Gastrocnemius medialis (tissue), 4 donors: ENCODE measurements at regions not wholly inside any gene's neighbourhood (a gene's known extent, or its start where the extent isn't known, plus 50 kb on each side); places are given as distances from the start of the nearest gene placed in this dataset.

Experiments used
- ATAC-seq, 2 donors: fragments of 150-250 bp; one replicate each; pipeline ENCODE4 v1.9.1; 2016
- DNase-seq, 2 donors: peaks; one replicate each; pipeline ENCODE4 v3.0.0-alpha.2; 2019
- H3K27ac ChIP-seq, 4 donors: fragments of 200-600 bp; sonication (generic); 1 replicate in 1 of 4; 2 replicates in 3 of 4; pipeline ENCODE4 v1.5.1; 2016 to 2018; ENCODE audit warnings: mild to moderate bottlenecking in 2 of 4, moderate library complexity in 1 of 4
- H3K27me3 ChIP-seq, 3 donors: fragments of 200-600 bp; sonication (generic) in 2 of 3; 1 replicate in 1 of 3; 2 replicates in 2 of 3; pipeline versions ENCODE4 v1.5.1 to v1.6.0; 2016 to 2019; ENCODE audit warnings: mild to moderate bottlenecking in 1 of 3, moderate library complexity in 1 of 3
- H3K36me3 ChIP-seq, 2 donors: fragments of 200-600 bp; sonication (generic) in 1 of 2; one replicate each; pipeline ENCODE4 v1.5.1; 2017 to 2018
- H3K4me1 ChIP-seq, 2 donors: fragments of 200-600 bp; sonication (generic) in 1 of 2; one replicate each; pipeline ENCODE4 v1.5.1; 2016 to 2017; ENCODE audit warnings: mild to moderate bottlenecking in 2 of 2
- H3K4me3 ChIP-seq, 4 donors: fragments of 200-600 bp; sonication (generic) in 3 of 4; 1 replicate in 1 of 4; 2 replicates in 3 of 4; pipeline ENCODE4 v1.5.1; 2016 to 2019; ENCODE audit warnings: mild to moderate bottlenecking in 2 of 4
- H3K9me3 ChIP-seq, 3 donors: fragments of 200-600 bp; sonication (generic) in 2 of 3; 1 replicate in 1 of 3; 2 replicates in 2 of 3; pipeline ENCODE4 v1.5.1; 2016 to 2019
- POLR2A ChIP-seq, 2 donors: fragments of 450-650 bp; IDR thresholded peaks; one replicate each; pipeline ENCODE4 v1.6.1; 2017; ENCODE audit warnings: antibody characterized with exemption in 2 of 2, mild to moderate bottlenecking in 2 of 2, moderate library complexity in 2 of 2
- in situ Hi-C, 4 donors: fragments of 200-750 bp; cut with MboI; loops; one replicate each; pipeline versions ENCODE4 v1.15.0 to v1.8.0; 2017; ENCODE audit warnings: low sequenced_read_pairs in 4 of 4
- intact Hi-C: fragments of 100-400 bp; cut with DNase I; formaldehyde crosslinking; loops from one replicate; pipeline ENCODE4 v1.15.1; 2023; ENCODE audit warnings: low total_unique reads
- TF ChIP-seq, protein P1 (sequence below), 5 experiments: fragments of 450-650 bp in 3 of 5; fragments of 200-600 bp in 2 of 5; sonication (generic) in 2 of 5; IDR thresholded peaks in 4 of 5; conservative IDR thresholded peaks in 1 of 5; 1 replicate in 4 of 5; 2 replicates in 1 of 5; pipeline ENCODE4 v1.5.1; 2016 to 2019; ENCODE audit warnings: antibody characterized with exemption in 5 of 5, mild to moderate bottlenecking in 3 of 5, moderate library complexity in 3 of 5

GRCh38 chr11:119482521-119483011 lies 59.6 kb upstream of the THY1 start:
- TF ChIP-seq, protein P1, sequence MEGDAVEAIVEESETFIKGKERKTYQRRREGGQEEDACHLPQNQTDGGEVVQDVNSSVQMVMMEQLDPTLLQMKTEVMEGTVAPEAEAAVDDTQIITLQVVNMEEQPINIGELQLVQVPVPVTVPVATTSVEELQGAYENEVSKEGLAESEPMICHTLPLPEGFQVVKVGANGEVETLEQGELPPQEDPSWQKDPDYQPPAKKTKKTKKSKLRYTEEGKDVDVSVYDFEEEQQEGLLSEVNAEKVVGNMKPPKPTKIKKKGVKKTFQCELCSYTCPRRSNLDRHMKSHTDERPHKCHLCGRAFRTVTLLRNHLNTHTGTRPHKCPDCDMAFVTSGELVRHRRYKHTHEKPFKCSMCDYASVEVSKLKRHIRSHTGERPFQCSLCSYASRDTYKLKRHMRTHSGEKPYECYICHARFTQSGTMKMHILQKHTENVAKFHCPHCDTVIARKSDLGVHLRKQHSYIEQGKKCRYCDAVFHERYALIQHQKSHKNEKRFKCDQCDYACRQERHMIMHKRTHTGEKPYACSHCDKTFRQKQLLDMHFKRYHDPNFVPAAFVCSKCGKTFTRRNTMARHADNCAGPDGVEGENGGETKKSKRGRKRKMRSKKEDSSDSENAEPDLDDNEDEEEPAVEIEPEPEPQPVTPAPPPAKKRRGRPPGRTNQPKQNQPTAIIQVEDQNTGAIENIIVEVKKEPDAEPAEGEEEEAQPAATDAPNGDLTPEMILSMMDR (IDR thresholded peaks at IDR 0.05 in 4 of 5, conservative IDR thresholded peaks at IDR 0.05 in 1 of 5), result no peak
- no peak for TF ChIP-seq POLR2A (IDR thresholded peaks at IDR 0.05)
- Histone ChIP-seq H3K4me1 (peaks cover 0 to 4% of the 10 kb centered on the region in 2 donors), H3K27me3 (peaks cover 0 to under 1% (median 0%) of the 10 kb centered on the region in 3 donors), H3K27ac (no peak overlapping the region), H3K36me3 (no peaks in the 10 kb centered on the region), H3K9me3 (no peaks in the 10 kb centered on the region), H3K4me3 (no peak overlapping the region)
- in situ Hi-C loops (loop anchor here (5.0 to 25.0 kb wide), 5 partner anchors 50 to 630 kb away; partner anchors contain the start of gene NECTIN1 (in 2 of the 4)), intact Hi-C loops (no loop called here)
- ATAC-seq (no peak), DNase-seq (no peak)

- TF ChIP-seq POLR2A (IDR thresholded peaks at IDR 0.05), result no peak
- TF ChIP-seq, protein P1 (IDR thresholded peaks at IDR 0.05 in 4 of 5, conservative IDR thresholded peaks at IDR 0.05 in 1 of 5), result peak in 2 of 5 experiments; percentile 10 to 42
- in situ Hi-C loops, result loop anchor here (5.0 to 25.0 kb wide), 5 partner anchors 50 to 630 kb away; partner anchors contain the start of gene NECTIN1 (in 2 of the 4)
- ATAC-seq, result peak in 1 of 2 donors; percentile 23
- Histone ChIP-seq H3K27me3 (no peaks in the 10 kb centered on the region), H3K4me3 (no peak overlapping the region), H3K9me3 (no peaks in the 10 kb centered on the region), H3K4me1 (peaks cover 0 to 4% of the 10 kb centered on the region in 2 donors), H3K36me3 (no peaks in the 10 kb centered on the region), H3K27ac (no peak overlapping the region)
- intact Hi-C loops, result loop anchor here (1.0 to 2.0 kb wide), 2 partner anchors 51 to 626 kb away; no protein-coding TSS in a partner anchor
- no peak for DNase-seq
Measured at GRCh38 chr11:119481667-119482400, 58.9 kb upstream of the THY1 start.

DNA sequence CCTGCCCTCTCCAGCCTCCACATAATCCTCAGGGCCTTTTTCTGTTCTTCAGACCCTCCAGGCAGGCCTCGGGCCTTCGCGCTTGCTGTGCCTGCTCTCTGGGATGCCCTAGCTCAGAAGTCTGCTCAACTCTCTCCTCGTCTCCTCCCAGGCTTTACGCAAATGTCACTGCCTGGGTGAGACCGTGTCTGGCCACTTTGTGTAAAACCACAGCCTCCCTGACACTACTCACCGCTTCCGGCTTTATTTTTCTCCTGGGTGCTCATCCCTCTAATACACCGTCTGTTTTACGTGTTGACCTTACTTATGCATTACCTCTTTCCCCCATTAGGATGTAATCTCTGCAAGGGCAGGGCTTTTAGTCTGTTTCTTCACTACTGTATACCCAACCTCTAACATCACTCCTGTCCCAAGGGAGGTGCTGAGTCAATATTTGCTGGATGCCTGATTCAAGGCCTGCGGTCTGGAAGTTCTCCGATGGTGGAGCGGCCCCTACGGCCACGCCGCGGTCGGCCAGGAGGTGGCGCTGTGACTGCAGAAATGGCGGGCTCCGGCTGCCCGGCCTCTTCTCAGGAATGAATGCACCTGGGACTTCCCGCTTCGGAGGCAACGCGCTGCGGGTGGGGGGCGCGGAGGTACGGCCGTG lies 58.2 kb upstream of the THY1 start:
- ATAC-seq, result peak; percentile 76 to 87
- intact Hi-C loops (loop anchor here (1.0 to 2.0 kb wide), 2 partner anchors 52 to 627 kb away; no protein-coding TSS in a partner anchor), in situ Hi-C loops (loop anchor here (5.0 to 25.0 kb wide), 5 partner anchors 51 to 631 kb away; partner anchors contain the start of gene NECTIN1 (in 2 of the 4))
- H3K36me3 ChIP-seq, result no peaks in the 10 kb centered on the region
- peaks cover 0 to 4% of the 10 kb centered on the region in 2 donors for H3K4me1 ChIP-seq
- H3K27me3 ChIP-seq, result no peaks in the 10 kb centered on the region
- H3K4me3 ChIP-seq, result no peak overlapping the region
- H3K27ac ChIP-seq, result no peak overlapping the region
- H3K9me3 ChIP-seq, result no peaks in the 10 kb centered on the region
- TF ChIP-seq, protein P1 (IDR thresholded peaks at IDR 0.05 in 4 of 5, conservative IDR thresholded peaks at IDR 0.05 in 1 of 5), result peak; percentile 72 to 91 (median 91)
- no peak for TF ChIP-seq POLR2A (IDR thresholded peaks at IDR 0.05)
- DNase-seq, result peak; percentile 46 to 68

DNA sequence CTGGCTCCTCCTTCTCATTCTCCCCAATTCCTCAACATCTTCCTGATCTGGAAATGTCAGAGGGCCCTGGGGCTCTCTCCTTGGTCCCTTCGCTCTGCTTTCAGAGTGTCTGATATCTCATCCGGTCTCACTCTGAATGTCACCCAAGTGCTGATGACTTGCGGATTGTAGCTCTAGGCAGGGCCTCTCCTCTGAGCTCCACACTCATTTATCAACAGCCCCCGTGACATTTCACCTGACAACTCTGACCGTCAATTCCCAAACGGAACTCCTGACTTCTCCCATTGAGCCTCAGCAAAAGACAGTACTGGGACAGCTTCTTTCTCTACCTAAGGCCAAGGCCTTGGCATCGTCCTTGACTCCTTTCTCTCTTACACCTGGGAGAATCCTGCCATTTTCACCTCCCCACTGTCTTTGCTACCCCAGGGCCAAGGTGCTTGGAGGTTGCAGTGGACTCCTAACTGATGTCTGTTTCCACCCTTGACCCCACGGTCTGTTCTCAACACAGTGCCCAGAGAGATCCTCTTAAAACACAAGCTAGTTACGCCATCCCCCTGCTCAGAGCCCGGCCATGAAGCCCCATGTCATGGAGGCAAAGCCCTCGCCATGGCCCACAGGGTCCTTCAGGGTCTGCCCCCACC lies 57.5 kb upstream of the THY1 start:
- Histone ChIP-seq H3K4me1 (peaks cover 0 to 4% of the 10 kb centered on the region in 2 donors), H3K36me3 (no peaks in the 10 kb centered on the region), H3K27ac (no peak overlapping the region), H3K4me3 (no peak overlapping the region), H3K9me3 (no peaks in the 10 kb centered on the region), H3K27me3 (no peaks in the 10 kb centered on the region)
- no peak for DNase-seq
- TF ChIP-seq, protein P1 (IDR thresholded peaks at IDR 0.05 in 4 of 5, conservative IDR thresholded peaks at IDR 0.05 in 1 of 5), result no peak
- no peak for TF ChIP-seq POLR2A (IDR thresholded peaks at IDR 0.05)
- in situ Hi-C loops, result loop anchor here (5.0 to 25.0 kb wide), 5 partner anchors 52 to 632 kb away; partner anchors contain the start of gene NECTIN1 (in 2 of the 4)
- no peak for ATAC-seq
- intact Hi-C loops, result loop anchor here (1.0 to 2.0 kb wide), 2 partner anchors 52 to 628 kb away; no protein-coding TSS in a partner anchor
